GM18867 (cell line): ENCODE measurements at regions not wholly inside any gene's neighbourhood (a gene's known extent, or its start where the extent isn't known, plus 50 kb on each side); places are given as distances from the start of the nearest gene placed in this dataset.
A peak's percentile ranks its signal among the peaks of the same experiment; 100 is the strongest.

Experiments
- ATAC-seq: cut with Tn5 transposase; IDR thresholded peaks from one replicate; pipeline ENCODE4 v1.9.1; 2021; ENCODE audit warnings: mild to moderate bottlenecking, moderate library complexity; ENCODE audit not compliant: unreplicated experiment

DNA sequence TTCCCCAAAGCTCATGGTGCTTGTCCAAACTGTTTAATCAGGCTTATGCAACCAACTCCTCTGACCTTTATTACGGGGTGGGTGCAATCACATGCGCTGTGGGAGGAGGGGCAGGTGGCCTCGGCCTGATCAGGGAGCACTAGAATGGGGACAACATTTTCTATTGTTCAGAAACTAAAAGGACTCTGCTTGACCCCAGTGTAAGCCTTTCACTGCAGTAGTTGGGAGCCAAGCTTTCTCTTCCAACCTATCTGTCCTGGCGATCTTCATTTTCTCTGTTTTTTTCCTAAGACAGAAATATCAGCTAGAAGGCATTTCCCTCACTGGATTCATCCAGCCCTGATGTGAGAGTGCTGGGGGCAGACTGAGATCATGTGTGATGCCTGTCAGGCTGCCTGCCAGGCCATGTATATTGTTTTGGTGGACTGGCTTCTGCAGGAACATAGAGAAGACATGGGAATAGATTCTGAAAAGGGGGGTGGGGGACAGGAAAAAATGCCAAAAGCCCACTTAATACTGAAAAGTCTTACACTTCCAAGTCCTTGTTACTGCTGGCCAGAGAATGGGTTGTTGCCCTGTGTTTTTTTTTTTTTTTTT lies 627.0 kb upstream of the TBL1XR1 start:
- no peak for ATAC-seq

DNA sequence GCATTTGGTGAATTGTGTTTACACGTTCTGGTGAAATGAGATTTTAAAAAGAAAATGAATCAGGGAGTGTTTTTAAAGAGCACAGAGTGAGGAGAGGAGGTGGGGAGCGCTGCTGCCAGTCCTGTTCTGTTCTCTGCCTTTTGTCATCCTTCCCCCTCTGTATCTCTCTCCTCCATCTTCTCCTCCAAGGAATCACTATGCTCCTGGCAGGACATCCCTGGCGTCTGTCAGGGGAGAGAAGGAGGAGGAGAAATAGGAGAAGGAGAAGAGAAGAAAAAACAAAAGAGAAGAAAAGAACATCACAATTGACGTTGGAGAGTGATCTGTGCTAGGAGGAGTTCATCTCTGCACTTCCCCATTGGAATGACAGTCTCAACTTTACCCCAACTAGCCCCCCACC lies 627.6 kb upstream of the TBL1XR1 start:
- no peak for ATAC-seq

DNA sequence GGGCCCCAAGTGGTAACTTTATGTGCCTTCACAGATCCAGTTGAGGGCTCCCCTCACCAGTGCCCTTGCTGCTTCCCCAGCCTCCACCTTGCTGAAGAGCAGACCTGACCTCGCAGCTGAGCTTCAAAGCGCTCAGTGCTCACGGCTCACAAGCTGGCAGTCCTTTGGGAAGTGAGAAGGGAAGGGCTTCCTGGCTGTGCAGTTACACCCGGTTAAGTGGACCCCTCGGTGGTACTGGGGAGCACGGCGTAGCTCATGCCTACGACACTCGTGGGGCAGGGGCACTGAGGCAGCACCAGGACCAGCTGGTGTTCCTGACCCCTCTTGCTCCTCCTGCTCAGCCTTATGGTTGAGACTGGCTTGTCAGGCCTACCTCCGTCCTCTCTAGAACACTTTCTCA lies 629.0 kb upstream of the TBL1XR1 start:
- no peak for ATAC-seq

DNA sequence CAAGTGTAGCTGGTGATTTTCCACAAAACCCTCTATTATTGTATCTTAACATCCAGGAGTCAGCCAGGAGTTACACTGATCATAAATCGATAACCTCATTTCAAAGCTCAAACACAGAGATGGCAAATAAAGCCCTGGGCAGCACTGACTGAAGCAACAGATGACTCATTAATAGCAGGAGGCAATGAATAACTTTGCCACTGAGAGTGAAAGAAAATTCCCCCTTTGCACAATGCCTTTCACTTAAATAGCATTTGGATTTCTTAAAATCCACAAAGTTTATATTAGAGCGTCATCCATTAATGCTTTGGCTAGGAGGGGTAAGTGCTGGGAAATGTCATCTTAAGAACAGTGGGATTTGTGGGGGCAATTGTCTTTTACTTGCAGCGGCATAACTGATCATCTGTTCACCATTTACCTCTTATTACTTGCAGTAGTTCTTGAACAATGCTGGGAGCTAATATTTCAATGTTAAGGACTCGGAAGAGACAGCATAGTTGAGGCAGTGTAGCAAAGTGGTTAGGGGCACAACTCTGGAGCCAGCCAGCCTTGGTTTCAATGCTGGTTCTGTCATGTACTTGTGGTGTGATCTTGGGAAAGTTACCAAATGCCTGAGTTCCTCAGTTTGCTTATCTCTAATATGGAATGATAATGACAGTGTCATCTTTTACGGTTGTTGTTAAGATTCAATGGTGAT lies 630.4 kb upstream of the TBL1XR1 start:
- ATAC-seq, result peak; percentile 57

DNA sequence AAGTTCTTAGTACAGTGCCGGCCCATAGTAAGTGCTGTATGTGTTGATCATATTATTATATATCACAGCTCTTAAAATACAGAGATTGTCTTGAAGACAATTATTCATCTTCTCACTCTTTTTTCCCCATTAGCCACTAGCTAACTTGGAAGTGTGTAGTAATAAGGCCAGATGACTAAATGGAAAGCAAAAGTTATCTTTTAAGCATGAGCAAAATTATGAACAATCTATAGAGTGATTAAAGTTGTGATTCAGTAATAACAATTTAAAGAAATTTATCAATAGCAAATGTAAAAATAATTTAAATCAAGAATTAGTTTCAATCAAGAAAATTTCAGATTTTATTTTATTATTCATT lies 630.9 kb upstream of the TBL1XR1 start:
- no peak for ATAC-seq

DNA sequence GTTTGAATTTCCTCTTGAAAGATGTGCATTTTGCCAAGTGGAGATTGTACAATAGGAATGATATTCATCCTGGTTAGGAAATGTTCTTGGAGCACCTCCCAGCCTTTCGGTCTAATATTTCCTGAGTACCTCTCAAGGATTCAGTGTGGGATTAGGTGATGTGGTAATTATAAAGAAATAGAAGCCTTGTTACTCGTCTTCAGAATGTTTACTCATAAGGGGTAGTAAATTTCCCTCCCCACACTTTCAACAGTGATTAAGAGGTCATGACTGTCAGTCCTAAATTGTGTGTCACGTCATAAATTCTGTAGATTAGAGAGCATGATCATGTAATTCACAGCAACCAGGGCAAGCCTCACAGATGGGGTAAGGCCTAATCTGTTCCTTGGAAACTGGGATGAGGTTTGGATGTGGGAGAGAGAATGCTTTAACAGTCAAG lies 633.1 kb upstream of the TBL1XR1 start:
- ATAC-seq, result no peak

DNA sequence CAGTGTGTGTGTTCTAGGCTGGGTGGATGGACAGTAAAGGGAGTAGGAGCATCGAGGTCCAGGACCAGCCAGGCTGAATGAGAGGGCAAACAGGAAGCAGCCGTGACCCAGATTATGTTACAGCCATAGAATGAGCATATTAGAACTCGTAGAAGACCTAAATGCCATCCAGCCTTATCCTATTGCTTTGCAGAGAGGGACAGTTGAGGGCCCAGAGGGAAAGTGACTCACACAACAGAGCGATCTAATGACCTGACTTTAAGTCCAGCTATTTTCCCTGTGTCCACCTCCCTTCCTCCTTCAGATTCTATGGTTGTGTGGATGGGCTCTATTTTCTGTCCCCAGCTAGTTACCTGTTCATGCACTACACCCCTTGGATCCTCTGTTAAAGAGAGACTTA lies 634.1 kb upstream of the TBL1XR1 start:
- no peak for ATAC-seq

DNA sequence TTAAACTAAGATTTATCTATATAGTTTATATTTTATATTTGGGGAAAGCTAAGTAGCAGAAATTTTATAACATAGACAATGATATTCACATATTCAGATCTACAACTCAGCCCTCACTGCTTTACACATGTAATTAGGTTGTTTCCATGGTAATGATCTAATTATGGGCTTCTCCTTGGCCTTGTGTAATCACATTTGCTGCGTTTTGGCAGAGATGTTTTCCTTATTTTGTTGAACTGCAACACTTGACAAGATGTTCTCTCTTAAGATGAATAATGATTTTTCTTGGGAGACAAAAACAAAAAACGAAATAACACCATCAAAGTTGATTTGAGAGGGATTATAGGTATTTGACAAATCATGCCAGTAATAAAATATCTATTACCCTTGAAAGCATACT lies 635.6 kb upstream of the TBL1XR1 start:
- ATAC-seq, result no peak

DNA sequence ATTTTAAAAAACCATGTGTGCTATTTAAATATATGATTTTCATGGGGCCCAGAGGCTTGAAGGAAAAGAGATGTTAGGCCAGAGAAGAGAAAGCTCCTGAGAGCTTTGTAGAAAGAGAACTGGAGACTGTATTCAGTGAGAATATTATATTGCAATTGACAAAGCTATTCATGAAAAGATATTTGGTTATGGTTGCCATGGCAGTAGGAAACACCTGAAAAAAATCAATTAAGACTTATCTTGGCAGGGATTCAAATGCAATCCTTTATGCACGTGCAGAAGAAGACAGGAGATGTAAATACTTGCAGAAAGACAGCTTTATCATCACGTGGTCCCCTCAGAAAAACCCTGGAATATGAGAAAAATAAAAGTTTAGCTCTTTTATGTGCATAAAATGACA lies 636.0 kb upstream of the TBL1XR1 start:
- no peak for ATAC-seq

DNA sequence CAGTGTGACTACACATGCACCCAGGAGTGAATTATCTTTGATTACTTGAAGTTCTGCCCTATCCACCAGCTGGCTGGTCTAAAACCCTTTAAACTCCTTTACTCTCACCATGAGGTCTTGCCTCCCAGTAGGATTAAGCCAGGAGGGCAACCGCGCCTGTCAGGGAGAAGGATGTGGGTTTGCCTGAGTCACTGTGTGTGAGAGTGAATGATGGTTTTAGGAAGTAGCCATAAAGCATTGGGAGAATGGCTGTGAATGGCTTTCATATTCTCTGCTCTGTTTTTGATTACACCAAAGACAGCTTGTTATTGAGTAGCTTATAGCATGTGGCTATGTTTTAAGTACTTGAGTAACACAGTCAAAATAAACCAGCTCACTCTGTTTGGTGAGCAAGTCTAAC lies 637.7 kb upstream of the TBL1XR1 start:
- ATAC-seq, result no peak

DNA sequence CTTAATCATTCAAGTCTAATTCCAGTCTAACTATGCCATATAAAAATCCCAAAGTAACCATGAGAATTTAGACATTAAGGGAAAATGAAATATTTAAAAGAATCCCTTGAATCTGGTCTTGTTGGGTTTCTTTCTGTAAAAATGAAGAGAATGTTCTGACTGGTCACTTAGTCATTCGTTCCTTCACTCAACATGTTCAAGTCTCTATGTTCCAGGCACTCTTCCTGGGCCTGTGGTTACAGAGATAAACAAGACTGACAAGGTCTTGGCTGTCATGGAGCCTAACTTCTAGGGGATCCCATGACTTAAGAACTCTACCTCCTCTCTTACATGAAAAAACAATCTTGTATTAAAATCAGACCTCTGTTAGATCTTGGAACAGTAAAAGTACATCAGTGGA lies 638.6 kb upstream of the TBL1XR1 start:
- ATAC-seq, result no peak

DNA sequence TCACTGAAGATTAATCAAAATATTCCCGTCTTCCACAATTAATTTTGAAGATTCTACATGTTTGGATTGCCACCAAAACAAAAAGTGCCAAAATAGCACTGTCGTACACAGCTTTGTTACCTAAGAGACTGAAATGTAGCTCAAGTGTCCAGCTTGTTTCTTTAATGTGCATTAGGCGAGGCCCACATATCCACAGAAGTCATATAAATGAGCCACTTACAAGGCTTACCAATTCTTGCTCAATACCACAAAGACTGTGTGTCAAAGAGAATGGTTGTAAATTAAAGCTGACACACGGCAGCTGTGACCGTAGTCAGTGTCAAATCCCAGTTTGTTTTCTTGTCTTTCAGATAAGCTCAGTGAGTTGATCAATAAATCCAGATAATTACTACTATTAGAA lies 639.4 kb upstream of the TBL1XR1 start:
- ATAC-seq, result no peak

DNA sequence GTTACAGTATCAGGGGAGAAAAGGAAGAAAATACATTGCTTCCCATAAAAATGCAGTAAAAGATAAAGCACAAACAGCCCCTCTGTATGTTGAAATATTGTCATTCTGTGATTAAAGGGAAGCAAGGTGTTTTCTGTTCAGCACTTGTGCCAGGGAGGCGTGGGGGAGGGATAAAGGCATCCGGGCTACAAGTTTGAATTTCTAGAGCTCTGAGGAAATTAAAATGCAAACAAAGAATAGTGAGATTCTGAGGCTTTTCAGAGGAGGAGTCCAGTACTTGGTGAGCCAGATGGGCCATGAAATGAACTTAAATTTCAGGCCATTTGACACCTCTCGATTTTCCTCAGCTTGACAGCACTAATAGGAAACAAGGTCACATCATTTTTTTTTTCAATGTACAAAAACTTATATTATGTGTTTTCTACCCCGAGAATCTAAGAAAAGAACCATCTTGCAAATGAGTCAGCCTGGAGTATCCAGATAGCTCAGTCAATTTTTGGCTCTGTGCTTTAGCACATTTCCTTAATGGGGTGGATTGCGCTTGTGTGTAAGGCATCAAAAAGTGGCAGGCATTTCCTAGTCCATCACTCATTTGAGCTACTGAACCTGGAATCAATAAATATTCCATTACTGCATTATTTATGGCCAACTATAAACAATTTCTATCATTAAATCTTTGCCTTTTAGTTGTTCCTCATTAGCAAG lies 640.8 kb upstream of the TBL1XR1 start:
- ATAC-seq, result no peak

DNA sequence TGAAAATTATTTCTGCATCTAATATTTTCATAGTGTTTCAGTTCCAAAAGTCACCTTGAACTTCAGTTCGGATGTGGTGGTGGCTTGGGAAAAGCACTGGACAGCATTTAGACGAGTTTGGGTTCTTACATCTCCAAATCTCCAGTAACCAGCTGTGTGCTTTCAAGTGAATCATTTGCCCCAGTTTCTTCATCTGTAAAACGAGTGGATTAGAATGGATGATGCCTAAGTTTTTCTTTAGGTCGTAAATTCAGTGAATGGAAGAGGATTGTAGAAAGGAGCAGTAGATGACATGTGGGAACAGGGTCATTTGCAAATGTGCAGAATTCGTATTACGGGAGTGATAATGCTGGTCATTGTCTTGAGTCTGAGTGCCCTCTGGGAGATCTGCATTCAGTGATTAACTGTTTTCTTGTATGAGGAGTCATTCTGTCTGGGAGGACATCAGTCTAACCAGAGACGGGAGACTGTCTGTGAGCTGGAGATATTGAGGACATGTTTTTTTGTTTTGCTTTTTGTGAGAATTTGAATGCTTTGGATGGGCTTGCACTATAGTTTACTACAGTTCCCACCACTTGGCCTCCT lies 641.6 kb upstream of the TBL1XR1 start:
- no peak for ATAC-seq

DNA sequence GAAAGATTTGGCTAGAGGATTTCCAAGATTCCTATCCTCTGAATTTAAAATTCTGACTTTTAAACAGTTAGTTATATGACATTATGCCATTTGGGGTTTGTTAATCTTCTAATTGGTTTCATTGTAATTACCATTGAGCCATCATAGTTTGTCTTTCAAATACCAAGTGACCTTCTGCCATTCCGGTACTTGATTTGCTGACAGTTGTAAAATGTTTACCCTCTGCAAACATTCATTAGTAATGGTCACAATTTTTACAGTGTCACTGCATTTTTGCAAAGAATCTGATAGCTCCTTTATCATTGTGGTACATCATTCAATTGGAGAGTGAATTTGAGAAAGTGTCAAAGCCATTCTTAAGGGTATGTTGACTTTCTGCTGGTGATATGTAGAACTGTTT lies 645.0 kb upstream of the TBL1XR1 start:
- ATAC-seq, result no peak

DNA sequence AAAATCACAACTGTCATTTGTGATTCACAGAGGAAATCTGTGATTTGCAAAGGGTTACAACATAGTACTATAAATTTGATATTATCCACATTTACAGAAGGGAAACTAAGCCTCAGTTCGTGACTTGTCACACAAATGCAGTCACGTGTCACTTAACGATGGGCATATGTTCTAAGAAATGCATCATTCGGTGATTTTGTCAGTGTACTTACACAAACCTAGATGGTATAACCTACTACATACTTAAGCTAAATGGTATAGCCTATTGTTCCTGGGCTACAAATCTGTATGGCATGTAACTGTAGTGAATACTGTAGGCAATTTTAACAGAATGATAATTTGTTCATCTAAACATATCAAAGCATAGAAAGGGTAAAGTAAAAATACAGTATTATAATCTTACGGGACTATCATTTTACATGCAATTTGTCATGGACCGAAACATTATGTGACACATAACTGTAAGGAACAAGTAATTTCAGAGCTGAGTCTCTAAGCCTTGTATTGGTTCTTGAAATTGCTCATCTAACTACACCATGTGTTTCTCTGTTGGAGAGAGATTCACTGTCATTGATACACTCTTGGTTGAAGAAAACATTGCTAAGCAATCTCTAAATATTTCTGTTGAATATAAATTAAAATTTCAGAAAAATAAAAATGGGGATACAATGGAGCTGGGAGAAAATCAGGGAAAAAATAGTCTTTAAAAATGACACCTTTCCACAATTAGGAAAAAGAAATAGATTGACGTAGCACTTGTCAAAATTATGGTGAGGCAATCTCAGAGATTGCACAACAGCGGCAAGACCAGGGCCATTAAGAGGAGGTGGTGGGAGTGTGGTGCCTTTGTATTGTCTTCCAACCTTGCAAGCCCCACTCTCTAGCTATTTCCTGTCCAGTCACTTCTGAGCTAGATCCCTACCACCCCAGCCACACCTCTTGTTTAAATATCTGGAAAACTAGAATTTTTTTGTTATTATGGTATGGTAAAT lies 645.8 kb upstream of the TBL1XR1 start:
- no peak for ATAC-seq

DNA sequence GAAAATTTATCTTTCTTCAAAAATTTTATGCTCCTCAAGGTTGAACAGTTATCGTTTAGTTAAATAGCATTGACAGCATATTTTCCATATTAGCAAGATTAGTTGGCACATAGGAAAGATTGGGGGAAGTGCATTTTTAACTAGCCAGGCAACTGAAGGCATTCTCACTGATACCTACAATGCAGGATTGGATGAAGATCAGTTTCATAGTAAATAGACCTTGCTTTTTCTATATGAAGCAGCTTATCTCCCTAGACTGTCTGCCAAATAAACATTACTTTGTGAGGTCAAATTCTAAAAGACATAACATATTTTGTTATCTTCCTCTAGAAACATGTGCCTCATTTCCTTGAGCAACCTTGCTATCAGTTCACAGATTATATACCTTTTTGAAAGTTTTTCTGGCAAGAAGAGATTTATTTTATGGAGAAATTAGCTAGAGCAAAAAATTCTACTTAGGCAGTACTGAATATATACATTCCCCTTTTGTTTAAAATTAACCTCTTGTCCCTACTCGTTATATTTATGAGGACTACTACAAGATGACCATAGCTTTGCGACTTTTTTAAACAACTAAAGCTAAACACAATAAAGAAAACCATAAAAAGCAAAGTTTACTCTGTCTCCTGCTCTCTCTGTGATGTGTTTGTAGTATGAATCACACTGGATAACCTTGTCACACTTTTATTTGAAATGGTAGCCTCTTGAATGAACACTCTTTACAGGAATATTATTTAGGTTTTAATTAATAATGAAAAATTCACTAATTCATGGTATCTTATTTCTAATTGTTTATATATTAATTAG lies 654.9 kb upstream of the TBL1XR1 start:
- no peak for ATAC-seq

DNA sequence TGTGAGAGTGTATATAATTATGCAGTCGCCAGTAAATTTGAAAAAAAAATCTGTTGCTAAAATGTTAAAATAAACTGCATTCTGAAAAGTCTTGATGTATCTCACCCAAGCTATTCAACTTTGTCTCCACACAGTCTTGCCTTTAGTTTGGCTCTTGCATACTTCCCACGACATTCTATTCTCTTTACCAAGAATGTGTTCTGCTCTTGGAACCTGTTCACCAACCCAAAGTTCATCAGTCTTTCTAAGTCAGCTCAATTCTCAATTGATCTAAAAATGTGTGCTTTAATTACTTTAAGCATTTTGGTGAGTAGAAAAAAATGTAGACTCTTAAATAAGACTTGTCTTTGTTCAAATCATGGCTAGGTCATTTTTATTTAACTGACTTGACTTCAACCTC lies 657.7 kb upstream of the TBL1XR1 start:
- ATAC-seq, result no peak

DNA sequence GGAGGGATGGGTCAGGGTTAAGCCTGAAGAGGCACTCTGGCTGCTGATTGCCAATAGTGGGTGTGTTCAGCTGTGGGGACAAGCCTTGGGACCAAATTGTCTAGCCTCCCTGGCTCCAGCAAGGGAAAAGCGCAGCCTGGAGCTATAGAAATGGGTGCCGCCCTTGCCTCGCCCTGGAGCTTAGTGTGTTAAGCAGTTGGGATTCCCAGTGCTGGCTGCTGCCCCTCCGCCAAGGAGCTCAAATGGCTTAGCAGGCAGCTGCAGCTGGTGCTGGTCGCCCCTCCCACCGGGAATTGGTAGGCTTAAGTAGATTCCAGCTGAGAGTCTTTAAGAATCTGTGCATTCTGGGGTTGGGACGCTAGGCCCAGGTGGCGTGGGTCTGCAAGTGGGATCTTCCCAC lies 662.9 kb upstream of the TBL1XR1 start:
- no peak for ATAC-seq

DNA sequence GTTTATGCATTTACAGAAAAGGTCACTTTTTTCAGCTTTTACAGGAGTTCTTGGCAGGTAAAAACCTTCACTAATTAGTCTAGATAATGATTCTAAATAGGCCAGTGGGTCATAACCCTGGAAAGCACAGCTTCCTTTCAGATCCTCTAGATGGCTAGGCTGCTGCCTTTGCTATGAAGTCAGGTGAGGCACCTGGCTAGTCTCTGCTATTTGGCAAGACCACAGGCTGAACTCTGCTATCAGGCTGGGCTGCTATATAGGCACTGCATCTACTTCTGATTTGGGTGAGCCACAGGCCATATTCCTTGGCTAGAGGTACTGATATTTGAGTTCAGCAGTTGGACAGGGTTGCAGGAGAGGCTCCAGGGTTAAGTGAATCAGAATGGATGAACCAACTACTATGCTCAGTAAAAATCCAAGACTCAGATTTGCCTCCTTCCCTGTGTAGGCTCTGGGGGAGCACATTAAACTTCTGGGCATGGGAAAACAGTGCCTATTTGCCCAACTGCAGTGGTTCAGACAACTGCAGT lies 665.7 kb upstream of the TBL1XR1 start:
- no peak for ATAC-seq
